VCaP (cell line): ENCODE measurements at regions not wholly inside any gene's neighbourhood (a gene's known extent, or its start where the extent isn't known, plus 50 kb on each side); places are given as distances from the start of the nearest gene placed in this dataset.

ENCODE experiments used
- H3K27ac ChIP-seq: fragments of 450-650 bp; 2 replicates; pipeline ENCODE4 v1.5.1; 2017
- CTCF ChIP-seq: fragments of 450-650 bp; conservative IDR thresholded peaks from 2 replicates; pipeline ENCODE4 v1.5.1; 2017; ENCODE audit warnings: mild to moderate bottlenecking, moderate library complexity

- H3K27ac ChIP-seq: no peak overlapping the region
- TF ChIP-seq CTCF: no peak
These were observed 582.7 kb upstream of the PSMD7 start for GRCh38 chr16:73713778-73714495.

GRCh38 chr16:73713251-73713650 is 583.4 kb upstream of the PSMD7 start:
- no peak overlapping the region for H3K27ac ChIP-seq
- TF ChIP-seq CTCF: no peak

GRCh38 chr16:73711406-73712080 is 585.1 kb upstream of the PSMD7 start:
- no peak for TF ChIP-seq CTCF
- peak overlapping the region; percentile 34; the same call in 1 of the 2 replicates for H3K27ac ChIP-seq

GRCh38 chr16:73710526-73710925 is 586.1 kb upstream of the PSMD7 start:
- H3K27ac ChIP-seq: peak overlapping the region; percentile 34; the same call in 1 of the 2 replicates
- TF ChIP-seq CTCF: no peak

- no peak overlapping the region for H3K27ac ChIP-seq
- TF ChIP-seq CTCF: no peak
These were observed 588.8 kb upstream of the PSMD7 start for GRCh38 chr16:73707863-73708262.

- no peak overlapping the region for H3K27ac ChIP-seq
- TF ChIP-seq CTCF: no peak
These were observed 592.7 kb upstream of the PSMD7 start for GRCh38 chr16:73703891-73704290.

GRCh38 chr16:73697336-73697735 is 599.3 kb upstream of the PSMD7 start:
- H3K27ac ChIP-seq: no peak overlapping the region
- no peak for TF ChIP-seq CTCF
